Adrenal gland (tissue), 9 donors: ENCODE measurements at regions not wholly inside any gene's neighbourhood (a gene's known extent, or its start where the extent isn't known, plus 50 kb on each side); places are given as distances from the start of the nearest gene placed in this dataset.
"Not testable (repeated sequence)": the region's sequence is repeated elsewhere in the genome, so short reads cannot be mapped to it uniquely, and the experiment has no call there.

Experiments
- DNase-seq, 7 donors: peaks; one replicate each; pipeline ENCODE4 v3.0.0-alpha.2; 2019 to 2020
- H3K27ac ChIP-seq, 5 donors: fragments of 200-600 bp; sonication (generic) in 4 of 5; 1 replicate in 3 of 5; 2 replicates in 2 of 5; pipeline versions ENCODE4 v1.5.1 to v1.8.0; 2016 to 2020; ENCODE audit warnings: mild to moderate bottlenecking in 1 of 5
- H3K27me3 ChIP-seq: fragments of 200-600 bp; 2 replicates; pipeline ENCODE4 v1.8.0; 2021
- H3K36me3 ChIP-seq, 2 donors: fragments of 200-600 bp; replicated peaks in 1 of 2; 1 replicate in 1 of 2; 2 replicates in 1 of 2; pipeline versions ENCODE4 v1.5.1 to v1.8.0; 2018 to 2022
- H3K4me1 ChIP-seq, 2 donors: fragments of 200-600 bp; replicated peaks in 1 of 2; 1 replicate in 1 of 2; 2 replicates in 1 of 2; pipeline versions ENCODE4 v1.5.1 to v1.8.0; 2018 to 2021
- H3K4me3 ChIP-seq, 4 donors: fragments of 200-600 bp; sonication (generic) in 3 of 4; one replicate each; pipeline ENCODE4 v1.5.1; 2016 to 2018
- H3K9me3 ChIP-seq, 3 donors: fragments of 200-600 bp; sonication (generic) in 1 of 3; replicated peaks in 1 of 3; 1 replicate in 2 of 3; 2 replicates in 1 of 3; pipeline versions ENCODE4 v1.5.1 to v1.8.0; 2016 to 2021
- CTCF ChIP-seq, 6 experiments: fragments of 450-650 bp in 4 of 6; fragments of 200-600 bp in 2 of 6; sonication (generic) in 1 of 6; IDR thresholded peaks; 1 replicate in 5 of 6; 2 replicates in 1 of 6; pipeline versions ENCODE4 v1.5.1 to v1.8.0; 2016 to 2021; ENCODE audit warnings: antibody characterized with exemption in 6 of 6, mild to moderate bottlenecking in 2 of 6, moderate library complexity in 1 of 6
- POLR2A ChIP-seq, 2 donors: fragments of 450-650 bp; IDR thresholded peaks; one replicate each; pipeline ENCODE4 v1.6.1; 2017; ENCODE audit warnings: antibody characterized with exemption in 2 of 2, mild to moderate bottlenecking in 2 of 2, moderate library complexity in 1 of 2
- WGBS, 4 donors: extraction: QIAGEN DNeasy Blood & Tissue Kit in 2 of 4; methylation state at CpG; one replicate each; pipeline versions ENCODE4 v1.1.5 to v1.1.7; 2013 to 2017; 5-methylcytosine and 5-hydroxymethylcytosine counted together
- intact Hi-C, 2 donors: fragments of 100-400 bp; cut with DNase I; formaldehyde crosslinking; loops; one replicate each; pipeline versions ENCODE4 v1.14.1 to v1.15.0; 2022 to 2023
- donor health status: healthy with polysubstance abuse.
- donor health status: Bipolar disorder and iron deficiency.
- donor health status: DM: yes; HTN: yes; CAD: no.
- donor health status: DM: no; HTN: no; CAD: no.
- donor health status: DM: no; HTN: no; CAD: no.

GRCh38 chr3:13746385-13746784, 133.5 kb downstream of the WNT7A start:
- Histone ChIP-seq H3K36me3 (no peaks in the 10 kb centered on the region), H3K4me3 (no peak overlapping the region), H3K9me3 (no peaks in the 10 kb centered on the region), H3K27ac (no peak overlapping the region), H3K4me1 (no peaks in the 10 kb centered on the region), H3K27me3 (no peaks in the 10 kb centered on the region)
- WGBS, 4 donors = 32 to 43% (median 36%) methylated on average over 7 of the region's 7 CpGs
- DNase-seq = peak in 4 of 7 donors; percentile 4 to 56 (median 22)
- intact Hi-C loops = no loop called here
- no peak for TF ChIP-seq CTCF (IDR thresholded peaks at IDR 0.05)
- no peak for TF ChIP-seq POLR2A (IDR thresholded peaks at IDR 0.05)

DNA sequence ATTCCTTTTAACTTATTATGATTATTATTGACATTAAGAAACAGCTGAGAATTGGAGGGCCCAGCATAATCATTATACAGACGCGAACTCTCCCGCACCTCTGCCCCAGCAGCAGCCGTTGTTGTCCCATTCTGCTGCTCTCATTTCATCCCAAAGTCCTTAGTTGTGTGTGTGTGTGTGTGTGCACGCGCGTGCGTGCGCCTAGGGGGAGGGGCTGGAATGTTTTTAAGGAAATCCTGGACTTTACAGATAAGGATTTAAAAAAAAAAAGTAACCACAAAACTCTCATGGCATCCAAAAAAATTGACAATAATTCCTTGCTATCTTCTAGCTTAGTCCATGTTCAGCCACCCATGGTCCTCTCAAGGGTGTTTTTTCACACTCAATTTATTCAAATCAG, 134.2 kb downstream of the WNT7A start:
- TF ChIP-seq POLR2A (IDR thresholded peaks at IDR 0.05) (no peak), CTCF (IDR thresholded peaks at IDR 0.05) (no peak)
- no peaks in the 10 kb centered on the region for H3K36me3 ChIP-seq
- H3K4me3 ChIP-seq = no peak overlapping the region
- H3K27ac ChIP-seq = no peak overlapping the region
- 62 to 78% (median 65%) methylated on average over 9 of the region's 9 CpGs for WGBS, 4 donors
- H3K4me1 ChIP-seq = no peaks in the 10 kb centered on the region
- H3K9me3 ChIP-seq = no peaks in the 10 kb centered on the region
- H3K27me3 ChIP-seq = no peaks in the 10 kb centered on the region
- DNase-seq = no peak
- intact Hi-C loops = no loop called here

GRCh38 chr3:13740795-13741194, 139.1 kb downstream of the WNT7A start:
- 63 to 78% (median 70%) methylated on average over 4 of the region's 4 CpGs for WGBS, 4 donors
- intact Hi-C loops = no loop called here
- TF ChIP-seq CTCF (IDR thresholded peaks at IDR 0.05) (no peak), POLR2A (IDR thresholded peaks at IDR 0.05) (no peak)
- Histone ChIP-seq H3K4me3 (no peak overlapping the region), H3K27ac (no peak overlapping the region), H3K36me3 (no peaks in the 10 kb centered on the region), H3K27me3 (no peaks in the 10 kb centered on the region), H3K9me3 (no peaks in the 10 kb centered on the region), H3K4me1 (no peaks in the 10 kb centered on the region)
- DNase-seq = no peak

- intact Hi-C loops, H3K36me3 ChIP-seq, H3K27me3 ChIP-seq, H3K4me1 ChIP-seq, H3K27ac ChIP-seq, H3K9me3 ChIP-seq, H3K4me3 ChIP-seq, DNase-seq: not testable (repeated sequence)
- 85 to 96% (median 88%) methylated on average over 1 of the region's 1 CpG for WGBS, 4 donors
These were observed 146.1 kb downstream of the WNT7A start for GRCh38 chr3:13733726-13734125.

DNA sequence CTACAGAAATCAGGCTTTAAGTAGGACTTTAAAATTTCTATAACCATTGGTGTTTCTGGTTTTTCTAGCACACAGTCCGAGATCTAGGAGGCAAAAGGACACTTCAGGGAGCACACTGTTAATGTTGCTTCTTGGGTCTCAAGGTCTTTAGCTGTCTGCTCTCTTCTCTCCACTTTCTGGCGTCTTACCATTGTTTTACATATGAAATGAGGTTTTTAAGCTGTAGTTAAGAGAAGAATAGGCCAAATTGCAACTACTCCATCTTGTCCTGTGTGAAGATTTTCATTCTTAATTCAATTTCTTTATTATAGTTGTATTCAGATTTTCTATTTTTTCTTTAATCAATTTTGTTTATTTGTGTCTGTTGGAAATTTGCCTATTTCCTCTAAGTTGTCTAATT, 151.4 kb downstream of the WNT7A start:
- WGBS, 4 donors = 37 to 48% (median 42%) methylated on average over 2 of the region's 2 CpGs
- Histone ChIP-seq H3K4me1 (no peaks in the 10 kb centered on the region), H3K9me3 (no peaks in the 10 kb centered on the region), H3K27ac (no peak overlapping the region), H3K27me3 (no peaks in the 10 kb centered on the region), H3K36me3 (no peaks in the 10 kb centered on the region), H3K4me3 (no peak overlapping the region)
- intact Hi-C loops = no loop called here
- DNase-seq = no peak
- no peak for TF ChIP-seq POLR2A (IDR thresholded peaks at IDR 0.05)
- TF ChIP-seq CTCF (IDR thresholded peaks at IDR 0.05) = no peak
